ENCODE measurements at regions not wholly inside any gene's neighbourhood (a gene's known extent, or its start where the extent isn't known, plus 50 kb on each side); places are given as distances from the start of the nearest gene placed in this dataset.

DNA sequence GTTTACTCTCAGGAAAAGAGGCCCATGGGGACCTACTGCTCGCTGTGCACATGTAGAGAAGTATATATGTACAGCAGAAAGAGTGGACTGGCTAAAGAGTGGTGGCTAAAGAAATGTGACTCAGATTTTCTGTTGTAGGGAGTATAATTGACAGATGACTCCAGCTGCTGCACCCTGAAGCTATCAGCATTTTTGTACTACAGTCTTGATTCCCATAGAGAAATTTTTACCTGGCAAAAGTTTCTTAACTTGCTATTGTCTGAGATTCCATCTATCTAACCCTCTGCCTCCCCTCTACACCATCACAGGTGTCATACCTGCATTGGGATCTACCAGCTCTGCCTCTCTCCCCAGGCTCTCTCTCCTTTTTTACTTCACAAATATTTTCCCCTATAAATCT lies 296.0 kb upstream of the KYNU start:
- ATAC-seq (ENCODE audit: insufficient read depth, low FRiP score) = no peak
- WGBS, 2 donors = 61 to 71% methylated on average over 1 of the region's 1 CpG
- no peak overlapping the region for H3K9ac ChIP-seq (ENCODE audit: insufficient read depth in 1 of 2, low read length in 2 of 2)
- H3K4me1 ChIP-seq (ENCODE audit: control insufficient read depth in 5 of 5, insufficient read depth in 5 of 5, low read length in 5 of 5) = peaks cover 0 to 3% (median 0%) of the 10 kb centered on the region in 5 donors
- no peak for TF ChIP-seq CTCF (IDR thresholded peaks at IDR 0.05; ENCODE audit: control extremely low read depth, extremely low read depth)
- no peak for DNase-seq
- no peak overlapping the region for H3K27ac ChIP-seq (ENCODE audit: low read depth in 1 of 2, low read length in 1 of 2)
- H3K4me3 ChIP-seq = no peak overlapping the region
- H3K9me3 ChIP-seq (ENCODE audit: control insufficient read depth in 4 of 4, insufficient read depth in 3 of 4, low read length in 3 of 4) = peaks cover 0 to 2% (median 0%) of the 10 kb centered on the region in 4 donors
- no peaks in the 10 kb centered on the region for H3K36me3 ChIP-seq (ENCODE audit: control insufficient read depth in 4 of 4, insufficient read depth in 4 of 4, low read length in 4 of 4)
- no peaks in the 10 kb centered on the region for H3K27me3 ChIP-seq (ENCODE audit: control insufficient read depth in 3 of 3, insufficient read depth in 3 of 3, low read length in 2 of 3)

- DNase-seq (no peak), ATAC-seq (ENCODE audit: insufficient read depth, low FRiP score) (no peak)
- no peaks in the 10 kb centered on the region for H3K4me1 ChIP-seq (ENCODE audit: control insufficient read depth in 5 of 5, insufficient read depth in 5 of 5, low read length in 5 of 5)
- no peak for TF ChIP-seq CTCF (IDR thresholded peaks at IDR 0.05; ENCODE audit: control extremely low read depth, extremely low read depth)
- WGBS, 2 donors = 85 to 93% methylated on average over 5 of the region's 5 CpGs
- H3K36me3 ChIP-seq (ENCODE audit: control insufficient read depth in 4 of 4, insufficient read depth in 4 of 4, low read length in 4 of 4) = no peaks in the 10 kb centered on the region
- peaks cover 0 to 2% (median 0%) of the 10 kb centered on the region in 4 donors for H3K9me3 ChIP-seq (ENCODE audit: control insufficient read depth in 4 of 4, insufficient read depth in 3 of 4, low read length in 3 of 4)
- no peaks in the 10 kb centered on the region for H3K27me3 ChIP-seq (ENCODE audit: control insufficient read depth in 3 of 3, insufficient read depth in 3 of 3, low read length in 2 of 3)
- no peak overlapping the region for H3K9ac ChIP-seq (ENCODE audit: insufficient read depth in 1 of 2, low read length in 2 of 2)
- H3K4me3 ChIP-seq = no peak overlapping the region
- no peak overlapping the region for H3K27ac ChIP-seq (ENCODE audit: low read depth in 1 of 2, low read length in 1 of 2)
These were observed 296.8 kb upstream of the KYNU start for GRCh38 chr2:142580691-142581090.

- no peak overlapping the region for H3K9ac ChIP-seq (ENCODE audit: insufficient read depth in 1 of 2, low read length in 2 of 2)
- H3K9me3 ChIP-seq (ENCODE audit: control insufficient read depth in 4 of 4, insufficient read depth in 3 of 4, low read length in 3 of 4) = no peaks in the 10 kb centered on the region
- peaks cover 0 to 9% (median 0%) of the 10 kb centered on the region in 5 donors for H3K4me1 ChIP-seq (ENCODE audit: control insufficient read depth in 5 of 5, insufficient read depth in 5 of 5, low read length in 5 of 5)
- ATAC-seq (ENCODE audit: insufficient read depth, low FRiP score) (no peak), DNase-seq (no peak)
- H3K27me3 ChIP-seq (ENCODE audit: control insufficient read depth in 3 of 3, insufficient read depth in 3 of 3, low read length in 2 of 3) = no peaks in the 10 kb centered on the region
- H3K27ac ChIP-seq (ENCODE audit: low read depth in 1 of 2, low read length in 1 of 2) = no peak overlapping the region
- TF ChIP-seq CTCF (IDR thresholded peaks at IDR 0.05; ENCODE audit: control extremely low read depth, extremely low read depth) = no peak
- no peaks in the 10 kb centered on the region for H3K36me3 ChIP-seq (ENCODE audit: control insufficient read depth in 4 of 4, insufficient read depth in 4 of 4, low read length in 4 of 4)
- WGBS, 2 donors = 46 to 68% methylated on average over 1 of the region's 1 CpG
- H3K4me3 ChIP-seq = no peak overlapping the region
These were observed 301.9 kb upstream of the KYNU start for GRCh38 chr2:142575561-142575960.

DNA sequence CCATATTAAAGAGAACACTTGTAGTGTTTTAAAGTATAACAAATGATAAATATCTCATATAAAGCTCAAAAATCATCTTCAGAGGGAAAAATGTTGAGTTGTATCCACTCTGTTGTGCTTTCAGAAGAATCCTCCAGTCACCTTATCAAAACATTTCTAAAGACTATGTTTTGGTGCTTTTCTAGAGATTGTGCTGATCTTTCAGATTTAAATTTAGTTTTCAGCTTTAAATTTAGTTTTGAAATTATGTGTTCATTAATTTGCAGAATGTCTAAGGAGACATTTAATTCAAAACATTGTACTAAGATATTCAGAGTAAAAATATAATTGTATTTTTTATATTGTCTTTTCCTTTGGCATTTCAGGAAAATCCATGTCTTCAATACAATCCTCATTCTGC lies 303.1 kb upstream of the KYNU start:
- Histone ChIP-seq H3K27me3 (ENCODE audit: control insufficient read depth in 3 of 3, insufficient read depth in 3 of 3, low read length in 2 of 3) (no peaks in the 10 kb centered on the region), H3K9ac (ENCODE audit: insufficient read depth in 1 of 2, low read length in 2 of 2) (no peak overlapping the region), H3K9me3 (ENCODE audit: control insufficient read depth in 4 of 4, insufficient read depth in 3 of 4, low read length in 3 of 4) (no peaks in the 10 kb centered on the region), H3K4me1 (ENCODE audit: control insufficient read depth in 5 of 5, insufficient read depth in 5 of 5, low read length in 5 of 5) (peaks cover 0 to 9% (median 0%) of the 10 kb centered on the region in 5 donors), H3K27ac (ENCODE audit: low read depth in 1 of 2, low read length in 1 of 2) (no peak overlapping the region), H3K4me3 (no peak overlapping the region), H3K36me3 (ENCODE audit: control insufficient read depth in 4 of 4, insufficient read depth in 4 of 4, low read length in 4 of 4) (no peaks in the 10 kb centered on the region)
- TF ChIP-seq CTCF (IDR thresholded peaks at IDR 0.05; ENCODE audit: control extremely low read depth, extremely low read depth) = no peak
- no peak for ATAC-seq (ENCODE audit: insufficient read depth, low FRiP score)
- DNase-seq = no peak
